PC-9 (cell line): ENCODE measurements at regions not wholly inside any gene's neighbourhood (a gene's known extent, or its start where the extent isn't known, plus 50 kb on each side); places are given as distances from the start of the nearest gene placed in this dataset.

Experiments used
- BruUV-seq: library from RNA; stranded (reverse); fragments of 400-500 nt; replicated peaks from 2 replicates; lab custom pipeline; 2021; lab: Mats Ljungman, UMichigan
- CTCF ChIA-PET: fragments of 300-600 bp; sonication (Branson Sonifier 250); formaldehyde crosslinking; loops from one replicate; lab custom pipeline; 2022; ENCODE audit warnings: antibody characterized with exemption; lab: Charles Lee
- POLR2A ChIA-PET: fragments of 300-600 bp; sonication (Branson Sonifier 250); formaldehyde crosslinking; loops from one replicate; lab custom pipeline; 2022; ENCODE audit warnings: antibody characterized with exemption; ENCODE audit not compliant: unreplicated experiment; lab: Charles Lee
- DNase-seq, 2 experiments: peaks; one replicate each; pipeline versions ENCODE4 v3.0.0 to v3.0.0-alpha.2; 2015 to 2022; ENCODE audit warnings: mixed read lengths in 1 of 2
- H2AFZ ChIP-seq: fragments of 200-600 bp; sonication (generic); 2 replicates; pipeline ENCODE4 v1.8.1; 2017; ENCODE audit warnings: antibody characterized with exemption
- H3F3A ChIP-seq: fragments of 200-600 bp; sonication (generic); 2 replicates; pipeline ENCODE4 v1.8.1; 2017; ENCODE audit warnings: antibody characterized with exemption, mild to moderate bottlenecking, low read depth; ENCODE audit not compliant: insufficient read depth
- H3K27ac ChIP-seq: fragments of 200-600 bp; sonication (generic); 2 replicates; pipeline ENCODE4 v1.6.1; 2016; ENCODE audit warnings: mixed run types
- H3K27me3 ChIP-seq: fragments of 200-600 bp; sonication (generic); 2 replicates; pipeline ENCODE4 v1.6.1; 2016; ENCODE audit warnings: low read depth, mixed run types; ENCODE audit not compliant: insufficient read depth
- H3K36me3 ChIP-seq: fragments of 200-600 bp; sonication (generic); 2 replicates; pipeline ENCODE4 v1.6.1; 2016; ENCODE audit warnings: low read depth, mixed run types
- H3K4me1 ChIP-seq: fragments of 200-600 bp; sonication (generic); replicated peaks from 2 replicates; pipeline ENCODE4 v1.6.1; 2016; ENCODE audit warnings: mixed run types; ENCODE audit not compliant: insufficient read depth
- H3K4me2 ChIP-seq: fragments of 200-600 bp; sonication (generic); 2 replicates; pipeline ENCODE4 v1.6.1; 2017; ENCODE audit warnings: mixed run types
- H3K4me3 ChIP-seq: fragments of 200-600 bp; sonication (generic); 2 replicates; pipeline ENCODE4 v1.6.1; 2016; ENCODE audit warnings: mixed run types
- H3K79me2 ChIP-seq: fragments of 200-600 bp; sonication (generic); 2 replicates; pipeline ENCODE4 v1.6.1; 2017; ENCODE audit warnings: low read depth, mixed run types
- H3K9me2 ChIP-seq: fragments of 200-600 bp; sonication (generic); 2 replicates; pipeline ENCODE4 v1.8.1; 2017; ENCODE audit warnings: mild to moderate bottlenecking; ENCODE audit not compliant: insufficient read depth
- H3K9me3 ChIP-seq: fragments of 200-600 bp; sonication (generic); 2 replicates; pipeline ENCODE4 v1.8.1; 2016; ENCODE audit warnings: low read depth; ENCODE audit not compliant: insufficient read depth
- H4K20me1 ChIP-seq: fragments of 200-600 bp; sonication (generic); 2 replicates; pipeline ENCODE4 v1.8.1; 2017; ENCODE audit not compliant: insufficient read depth
- EZH2 ChIP-seq: fragments of 200-600 bp; sonication (generic); IDR thresholded peaks from 2 replicates; pipeline ENCODE4 v1.8.0; 2017; ENCODE audit warnings: antibody characterized with exemption, low read depth
- intact Hi-C: fragments of 100-400 bp; cut with micrococcal nuclease; formaldehyde crosslinking; loops from one replicate; pipeline ENCODE4 v1.10.0; 2022; ENCODE audit not compliant: unreplicated experiment
- TF ChIP-seq, protein P1 (sequence below): fragments of 200-600 bp; sonication (generic); conservative IDR thresholded peaks from 2 replicates; pipeline ENCODE4 v1.6.1; 2017; ENCODE audit warnings: mixed run types, antibody characterized with exemption, mild to moderate bottlenecking, moderate library complexity

DNA sequence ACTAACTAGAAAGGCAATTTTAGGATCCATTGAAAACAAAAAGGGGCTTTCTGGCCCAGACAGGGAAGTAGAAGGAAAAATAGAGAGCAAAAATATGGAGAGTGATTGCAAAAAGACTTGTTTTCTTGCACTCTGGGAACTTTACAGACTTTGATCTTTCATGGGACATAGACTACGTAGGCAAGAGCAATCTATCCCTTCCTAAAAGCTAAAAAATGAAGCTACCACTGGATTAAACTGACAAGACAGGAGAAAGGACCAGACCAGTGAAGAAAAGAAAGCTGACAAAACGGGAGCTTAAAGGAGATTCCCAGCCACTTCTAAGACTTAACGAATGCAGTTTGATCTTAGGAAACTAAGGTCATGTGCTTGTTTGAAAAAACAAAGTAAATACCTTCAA is 524.5 kb downstream of the KLF5 start:
- POLR2A ChIA-PET, result no interaction called here
- Histone ChIP-seq H3K79me2 (no peaks in the 10 kb centered on the region), H3K4me2 (no peak overlapping the region)

DNA sequence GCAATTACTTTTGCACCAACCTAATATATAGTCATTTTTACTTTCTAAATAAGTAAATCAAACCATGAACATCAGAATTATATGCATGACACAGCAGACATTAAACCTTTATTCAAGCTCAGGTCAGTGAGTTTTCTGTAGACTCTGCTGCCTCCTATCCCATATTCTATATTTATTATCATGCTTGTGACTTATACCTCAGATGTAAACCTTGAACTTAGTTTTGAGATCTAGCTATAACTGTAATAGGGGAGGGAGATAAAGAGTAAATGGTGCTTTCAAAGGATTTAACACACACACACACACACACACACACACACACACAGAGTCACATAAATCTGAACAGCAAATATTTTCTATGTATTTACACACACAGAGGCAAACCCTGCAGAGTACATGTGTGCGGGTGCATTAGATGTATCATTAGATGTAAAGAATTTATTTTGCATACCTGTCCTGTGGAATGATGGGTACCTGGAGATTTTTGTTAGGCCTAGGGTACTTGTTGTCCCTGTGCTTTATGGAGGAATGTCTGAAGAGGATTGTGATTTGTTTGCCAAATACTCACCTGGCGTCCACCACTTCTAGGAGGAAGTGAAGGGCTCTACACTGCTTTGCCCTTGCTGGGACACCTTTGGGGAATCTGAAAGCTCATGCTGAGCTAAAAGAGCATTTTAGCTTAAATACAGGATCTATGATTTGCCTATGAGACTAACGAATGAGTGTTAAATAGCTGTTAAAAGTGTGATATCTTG is 521.9 kb downstream of the KLF5 start:
- BruUV-seq, result no TSS peak
- CTCF ChIA-PET, result no interaction called here

More for the DNA sequence above, 524.5 kb downstream of the KLF5 start:
- intact Hi-C loops, result no loop called here
- H3K27me3 ChIP-seq, result no peaks in the 10 kb centered on the region
- no peaks in the 10 kb centered on the region for H3F3A ChIP-seq
- H3K4me1 ChIP-seq, result no peaks in the 10 kb centered on the region
- CTCF ChIA-PET, result interaction anchor here (0.6 kb wide), 1 partner anchor 8 kb away, joined by 5 read pairs; no protein-coding TSS in a partner anchor
- H4K20me1 ChIP-seq, result no peaks in the 10 kb centered on the region
- DNase-seq, result no peak
- peaks cover 8% of the 10 kb centered on the region for H3K9me3 ChIP-seq
- BruUV-seq, result no TSS peak
- H3K36me3 ChIP-seq, result no peaks in the 10 kb centered on the region; the same call in 1 of the 2 replicates
- no peaks in the 10 kb centered on the region; the same call in 1 of the 2 replicates for H3K9me2 ChIP-seq
- H3K4me3 ChIP-seq, result no peak overlapping the region
- H2AFZ ChIP-seq, result 0 out of 2 replicates have a peak overlapping the region, but pooled peaks have one; percentile 45
- TF ChIP-seq, protein P1, sequence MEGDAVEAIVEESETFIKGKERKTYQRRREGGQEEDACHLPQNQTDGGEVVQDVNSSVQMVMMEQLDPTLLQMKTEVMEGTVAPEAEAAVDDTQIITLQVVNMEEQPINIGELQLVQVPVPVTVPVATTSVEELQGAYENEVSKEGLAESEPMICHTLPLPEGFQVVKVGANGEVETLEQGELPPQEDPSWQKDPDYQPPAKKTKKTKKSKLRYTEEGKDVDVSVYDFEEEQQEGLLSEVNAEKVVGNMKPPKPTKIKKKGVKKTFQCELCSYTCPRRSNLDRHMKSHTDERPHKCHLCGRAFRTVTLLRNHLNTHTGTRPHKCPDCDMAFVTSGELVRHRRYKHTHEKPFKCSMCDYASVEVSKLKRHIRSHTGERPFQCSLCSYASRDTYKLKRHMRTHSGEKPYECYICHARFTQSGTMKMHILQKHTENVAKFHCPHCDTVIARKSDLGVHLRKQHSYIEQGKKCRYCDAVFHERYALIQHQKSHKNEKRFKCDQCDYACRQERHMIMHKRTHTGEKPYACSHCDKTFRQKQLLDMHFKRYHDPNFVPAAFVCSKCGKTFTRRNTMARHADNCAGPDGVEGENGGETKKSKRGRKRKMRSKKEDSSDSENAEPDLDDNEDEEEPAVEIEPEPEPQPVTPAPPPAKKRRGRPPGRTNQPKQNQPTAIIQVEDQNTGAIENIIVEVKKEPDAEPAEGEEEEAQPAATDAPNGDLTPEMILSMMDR, result no peak
- no peak for TF ChIP-seq EZH2
- H3K27ac ChIP-seq, result no peak overlapping the region

DNA sequence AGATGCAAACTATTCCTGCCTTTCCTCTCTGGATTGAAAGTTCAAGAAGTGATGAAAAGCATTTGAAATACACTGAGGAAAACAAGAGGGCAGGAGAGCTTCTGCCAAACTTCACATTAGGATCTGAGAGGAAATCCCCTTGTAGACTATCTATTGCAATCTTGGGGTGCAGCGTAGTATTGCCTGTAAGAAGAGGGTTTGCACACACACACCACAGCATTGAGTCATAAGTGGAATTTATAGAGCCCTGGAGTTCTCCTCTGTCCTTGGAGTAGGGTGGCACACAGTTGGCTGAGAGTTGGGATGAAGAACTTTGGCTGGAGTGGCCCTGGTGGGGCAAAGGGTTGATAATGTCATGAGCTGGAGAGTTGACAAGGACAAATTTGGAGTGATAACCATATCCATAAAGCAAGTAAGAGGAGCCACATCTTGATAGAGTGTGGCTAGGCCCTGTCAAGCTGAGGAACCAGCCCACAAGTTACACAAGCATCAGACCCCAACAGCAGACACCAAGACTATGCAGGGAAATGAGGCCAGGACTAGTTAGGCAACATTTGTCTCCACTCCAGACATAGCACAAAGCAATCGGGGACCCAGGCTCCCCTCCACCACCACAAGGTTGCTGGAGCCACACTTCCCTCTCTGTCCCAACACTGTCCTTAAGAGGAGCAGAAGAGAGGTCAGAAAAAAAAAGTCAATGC is 520.9 kb downstream of the KLF5 start:
- Histone ChIP-seq H2AFZ (no peak overlapping the region), H3K9me3 (no peaks in the 10 kb centered on the region), H3K4me3 (no peak overlapping the region), H3K27me3 (no peaks in the 10 kb centered on the region), H3K4me1 (no peaks in the 10 kb centered on the region), H3K4me2 (no peak overlapping the region), H3K27ac (no peak overlapping the region), H3K79me2 (no peaks in the 10 kb centered on the region), H3K36me3 (no peaks in the 10 kb centered on the region), H4K20me1 (no peaks in the 10 kb centered on the region), H3F3A (no peaks in the 10 kb centered on the region; the same call in 1 of the 2 replicates), H3K9me2 (no peaks in the 10 kb centered on the region)
- ChIA-PET CTCF (no interaction called here), POLR2A (interaction anchor here (0.6 kb wide), 3 partner anchors 47 to 97 kb away, joined by 5 to 7 read pairs (median 6); no protein-coding TSS in a partner anchor)
- no TSS peak for BruUV-seq
- intact Hi-C loops, result no loop called here
- DNase-seq, result no peak
- TF ChIP-seq EZH2, result no peak
- TF ChIP-seq, protein P1, result no peak

More for the DNA sequence above, 521.9 kb downstream of the KLF5 start:
- no peak for TF ChIP-seq EZH2
- TF ChIP-seq, protein P1, result no peak
- Histone ChIP-seq H3K27me3 (no peaks in the 10 kb centered on the region), H3F3A (no peaks in the 10 kb centered on the region; the same call in 1 of the 2 replicates), H3K4me1 (no peaks in the 10 kb centered on the region), H4K20me1 (no peaks in the 10 kb centered on the region), H3K4me3 (no peak overlapping the region), H2AFZ (no peak overlapping the region), H3K9me3 (peaks cover 1% of the 10 kb centered on the region; the same call in 1 of the 2 replicates), H3K36me3 (no peaks in the 10 kb centered on the region), H3K27ac (no peak overlapping the region), H3K79me2 (no peaks in the 10 kb centered on the region), H3K9me2 (no peaks in the 10 kb centered on the region), H3K4me2 (no peak overlapping the region)
- no peak for DNase-seq
- intact Hi-C loops, result no loop called here
- POLR2A ChIA-PET, result interaction anchor here (0.6 kb wide), 3 partner anchors 48 to 96 kb away, joined by 5 to 7 read pairs (median 6); no protein-coding TSS in a partner anchor
